Naive thymus-derived CD4-positive, alpha-beta T cell (primary cell): ENCODE measurements at regions not wholly inside any gene's neighbourhood (a gene's known extent, or its start where the extent isn't known, plus 50 kb on each side); places are given as distances from the start of the nearest gene placed in this dataset.

Experiments
- ATAC-seq: fragments of 150-1000 bp; cut with Tn5 transposase; 2 replicates; pipeline ENCODE4 v1.10.0; 2021; ENCODE audit warnings: mild to moderate bottlenecking, moderate library complexity
- CTCF ChIA-PET: fragments of 350-600 bp; sonication (Branson Sonifier 250); formaldehyde crosslinking; loops from one replicate; lab custom pipeline; 2021; ENCODE audit warnings: antibody characterized with exemption; lab: Charles Lee
- POLR2A ChIA-PET: fragments of 350-600 bp; sonication (Branson Sonifier 250); formaldehyde crosslinking; loops from one replicate; lab custom pipeline; 2021; ENCODE audit warnings: antibody characterized with exemption, inconsistent platforms; lab: Charles Lee
- DNase-seq, 9 donors: peaks; one replicate each; pipeline versions ENCODE4 v3.0.0 to v3.0.0-alpha.2; 2020 to 2022; ENCODE audit warnings: mixed read lengths in 1 of 9
- H3K27ac ChIP-seq: one replicate; pipeline ENCODE4 v1.7.0; 2013; ENCODE audit warnings: mild to moderate bottlenecking, low read depth, low read length, moderate library complexity
- H3K27me3 ChIP-seq, 2 donors: one replicate each; pipeline ENCODE4 v1.7.0; 2013; ENCODE audit warnings: low read length in 2 of 2, mild to moderate bottlenecking in 2 of 2, moderate library complexity in 2 of 2; ENCODE audit not compliant: control insufficient read depth in 2 of 2, insufficient read depth in 2 of 2
- H3K36me3 ChIP-seq, 3 experiments: 1 replicate in 2 of 3; 2 replicates in 1 of 3; pipeline ENCODE4 v1.7.0; 2013; ENCODE audit warnings: low read length in 3 of 3, mild to moderate bottlenecking in 3 of 3, moderate library complexity in 1 of 3; ENCODE audit not compliant: insufficient read depth in 3 of 3, control insufficient read depth in 2 of 3
- H3K4me1 ChIP-seq, 2 donors: one replicate each; pipeline ENCODE4 v1.7.0; 2013; ENCODE audit warnings: low read length in 2 of 2, mild to moderate bottlenecking in 2 of 2, moderate library complexity in 1 of 2; ENCODE audit not compliant: control insufficient read depth in 2 of 2, insufficient read depth in 2 of 2
- H3K4me3 ChIP-seq: 2 replicates; pipeline ENCODE4 v1.7.0; 2013; ENCODE audit warnings: mild to moderate bottlenecking, low read length
- H3K9me3 ChIP-seq, 3 experiments: 1 replicate in 2 of 3; 2 replicates in 1 of 3; pipeline ENCODE4 v1.7.0; 2013; ENCODE audit warnings: low read length in 3 of 3; ENCODE audit not compliant: control insufficient read depth in 2 of 3
- H3K27ac Mint-ChIP-seq, 9 donors: one replicate each; pipeline ENCODE4 v1.8.0; 2020 to 2022; ENCODE audit warnings: mixed read lengths in 9 of 9, mild to moderate bottlenecking in 8 of 9, moderate library complexity in 5 of 9, inconsistent platforms in 2 of 9
- H3K27me3 Mint-ChIP-seq, 5 donors: one replicate each; pipeline ENCODE4 v1.8.0; 2021 to 2022; ENCODE audit warnings: mixed read lengths in 5 of 5, mild to moderate bottlenecking in 1 of 5
- H3K36me3 Mint-ChIP-seq, 5 donors: one replicate each; pipeline ENCODE4 v1.8.0; 2020 to 2022; ENCODE audit warnings: mixed read lengths in 5 of 5, mild to moderate bottlenecking in 3 of 5, inconsistent platforms in 1 of 5
- H3K4me1 Mint-ChIP-seq, 7 donors: one replicate each; pipeline ENCODE4 v1.8.0; 2020 to 2022; ENCODE audit warnings: mixed read lengths in 7 of 7, mild to moderate bottlenecking in 3 of 7, inconsistent platforms in 1 of 7
- H3K4me3 Mint-ChIP-seq, 10 donors: one replicate each; pipeline ENCODE4 v1.8.0; 2020 to 2022; ENCODE audit warnings: mild to moderate bottlenecking in 10 of 10, mixed read lengths in 10 of 10, moderate library complexity in 6 of 10, inconsistent platforms in 2 of 10
- H3K9me3 Mint-ChIP-seq, 11 donors: one replicate each; pipeline ENCODE4 v1.8.0; 2020 to 2022; ENCODE audit warnings: mixed read lengths in 11 of 11, mild to moderate bottlenecking in 4 of 11, inconsistent platforms in 1 of 11, moderate library complexity in 1 of 11
- intact Hi-C, 2 donors: fragments of 100-400 bp; cut with micrococcal nuclease; formaldehyde crosslinking; loops; one replicate each; pipeline ENCODE4 v1.15.1; 2023

GRCh38 chr4:111064342-111064993 is 441.6 kb upstream of the PITX2 start:
- no peak for ATAC-seq
- H3K36me3 ChIP-seq: no peaks in the 10 kb centered on the region
- CTCF ChIA-PET: no interaction called here
- H3K4me3 ChIP-seq: no peak overlapping the region
- H3K9me3 ChIP-seq: no peaks in the 10 kb centered on the region
- Mint-ChIP-seq H3K4me1 (no peaks in the 10 kb centered on the region), H3K9me3 (peaks cover 0 to 4% (median 0%) of the 10 kb centered on the region in 11 donors), H3K27me3 (no peaks in the 10 kb centered on the region), H3K4me3 (no peak overlapping the region), H3K27ac (no peak overlapping the region), H3K36me3 (no peaks in the 10 kb centered on the region)
- no peak for DNase-seq
- no peaks in the 10 kb centered on the region for H3K27me3 ChIP-seq
- POLR2A ChIA-PET: no interaction called here
- H3K27ac ChIP-seq: no peak overlapping the region
- H3K4me1 ChIP-seq: no peaks in the 10 kb centered on the region
- intact Hi-C loops: no loop called here

DNA sequence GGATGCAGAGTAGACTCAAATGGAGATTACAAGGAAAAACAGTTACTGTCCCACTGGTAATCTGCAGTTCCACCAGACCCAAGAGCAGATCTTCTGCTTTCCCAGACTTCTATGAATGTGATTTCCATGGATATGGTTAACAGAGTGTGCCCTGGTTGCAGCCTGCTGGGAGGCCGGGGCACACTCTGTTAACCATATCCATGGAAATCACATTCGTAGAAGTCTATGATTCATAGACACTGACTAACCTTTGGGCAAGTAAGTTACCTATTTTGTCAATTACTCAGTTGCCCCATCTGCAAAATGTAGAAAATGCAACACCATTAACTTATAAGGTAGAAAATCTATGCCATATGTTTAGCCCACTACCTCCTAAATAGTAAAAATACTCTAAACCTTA is 443.1 kb upstream of the PITX2 start:
- intact Hi-C loops: no loop called here
- ChIA-PET CTCF (no interaction called here), POLR2A (no interaction called here)
- Mint-ChIP-seq H3K4me1 (no peaks in the 10 kb centered on the region), H3K9me3 (peaks cover 0 to 4% (median 0%) of the 10 kb centered on the region in 11 donors), H3K36me3 (no peaks in the 10 kb centered on the region), H3K27ac (no peak overlapping the region), H3K27me3 (no peaks in the 10 kb centered on the region), H3K4me3 (no peak overlapping the region)
- Histone ChIP-seq H3K4me3 (no peak overlapping the region), H3K36me3 (no peaks in the 10 kb centered on the region), H3K27ac (no peak overlapping the region), H3K27me3 (no peaks in the 10 kb centered on the region), H3K9me3 (no peaks in the 10 kb centered on the region), H3K4me1 (no peaks in the 10 kb centered on the region)
- DNase-seq (no peak), ATAC-seq (no peak)

- no peaks in the 10 kb centered on the region for H3K36me3 ChIP-seq
These were observed 443.6 kb upstream of the PITX2 start for GRCh38 chr4:111066447-111066846.

DNA sequence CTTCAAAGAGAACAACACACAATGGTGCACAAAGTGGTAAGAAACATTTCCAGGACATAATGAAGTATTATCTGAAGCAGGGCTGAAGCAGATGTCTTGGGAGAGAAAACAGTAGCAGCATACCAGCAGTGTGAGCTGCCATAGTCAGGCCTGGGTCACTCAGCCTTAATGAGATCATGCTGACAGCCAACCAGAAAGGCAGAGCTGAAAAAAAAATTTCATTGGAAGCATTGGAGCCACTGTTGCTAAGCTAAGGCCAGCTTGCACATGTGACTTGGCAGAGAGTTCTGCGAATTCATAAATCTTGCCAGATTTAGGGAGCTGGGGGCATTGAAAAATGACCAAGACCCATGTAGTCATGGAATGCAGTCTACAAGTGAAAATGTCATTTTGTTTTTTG is 444.0 kb upstream of the PITX2 start:
- Histone ChIP-seq H3K36me3 (no peaks in the 10 kb centered on the region), H3K4me3 (no peak overlapping the region), H3K4me1 (no peaks in the 10 kb centered on the region), H3K27ac (no peak overlapping the region), H3K9me3 (no peaks in the 10 kb centered on the region), H3K27me3 (no peaks in the 10 kb centered on the region)
- Mint-ChIP-seq H3K9me3 (peaks cover 0 to 4% (median 0%) of the 10 kb centered on the region in 11 donors), H3K27me3 (no peaks in the 10 kb centered on the region), H3K4me1 (no peaks in the 10 kb centered on the region), H3K36me3 (no peaks in the 10 kb centered on the region), H3K27ac (no peak overlapping the region), H3K4me3 (no peak overlapping the region)
- CTCF ChIA-PET: no interaction called here
- ATAC-seq (no peak), DNase-seq (no peak)
- intact Hi-C loops: no loop called here
- POLR2A ChIA-PET: no interaction called here

More at GRCh38 chr4:111066447-111066846, 443.6 kb upstream of the PITX2 start:
- no peak for DNase-seq
- intact Hi-C loops: no loop called here
- CTCF ChIA-PET: no interaction called here
- Mint-ChIP-seq H3K27ac (no peak overlapping the region), H3K4me1 (no peaks in the 10 kb centered on the region), H3K27me3 (no peaks in the 10 kb centered on the region), H3K36me3 (no peaks in the 10 kb centered on the region), H3K9me3 (peaks cover 0 to 4% (median 0%) of the 10 kb centered on the region in 11 donors), H3K4me3 (no peak overlapping the region)
- H3K4me3 ChIP-seq: no peak overlapping the region
- H3K4me1 ChIP-seq: no peaks in the 10 kb centered on the region
- H3K9me3 ChIP-seq: no peaks in the 10 kb centered on the region
- no peak overlapping the region for H3K27ac ChIP-seq
- no peaks in the 10 kb centered on the region for H3K27me3 ChIP-seq
- POLR2A ChIA-PET: no interaction called here
- no peak for ATAC-seq

DNA sequence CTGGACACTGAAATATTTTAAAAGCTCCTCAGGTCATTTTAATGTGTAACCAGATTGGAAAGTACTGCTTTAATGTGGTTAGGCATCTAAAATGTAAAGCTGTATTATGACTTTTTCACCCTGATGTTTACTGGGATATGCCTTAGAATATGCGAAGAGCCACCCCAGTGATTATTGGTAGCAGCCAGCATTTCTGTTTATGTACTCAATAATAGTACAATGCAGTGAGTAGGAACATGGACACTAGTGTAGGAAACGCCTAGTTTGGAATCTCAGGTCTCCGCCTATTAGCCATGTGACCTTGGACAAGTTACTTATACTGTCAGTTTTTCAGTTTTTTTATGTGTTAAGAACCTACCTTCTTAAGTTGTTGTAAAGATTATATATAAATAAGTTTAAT is 446.0 kb upstream of the PITX2 start:
- no peaks in the 10 kb centered on the region for H3K4me1 ChIP-seq
- no peaks in the 10 kb centered on the region for H3K36me3 ChIP-seq
- no peak overlapping the region for H3K4me3 ChIP-seq
- CTCF ChIA-PET: no interaction called here
- Mint-ChIP-seq H3K9me3 (peaks cover under 1 to 10% (median 3%) of the 10 kb centered on the region in 11 donors), H3K4me1 (no peaks in the 10 kb centered on the region), H3K27me3 (no peaks in the 10 kb centered on the region), H3K27ac (no peak overlapping the region), H3K4me3 (no peak overlapping the region), H3K36me3 (peaks cover 0 to under 1% (median 0%) of the 10 kb centered on the region in 5 donors)
- intact Hi-C loops: no loop called here
- no peak for ATAC-seq
- POLR2A ChIA-PET: no interaction called here
- DNase-seq: no peak
- H3K9me3 ChIP-seq: no peaks in the 10 kb centered on the region
- H3K27ac ChIP-seq: no peak overlapping the region
- H3K27me3 ChIP-seq: no peaks in the 10 kb centered on the region

DNA sequence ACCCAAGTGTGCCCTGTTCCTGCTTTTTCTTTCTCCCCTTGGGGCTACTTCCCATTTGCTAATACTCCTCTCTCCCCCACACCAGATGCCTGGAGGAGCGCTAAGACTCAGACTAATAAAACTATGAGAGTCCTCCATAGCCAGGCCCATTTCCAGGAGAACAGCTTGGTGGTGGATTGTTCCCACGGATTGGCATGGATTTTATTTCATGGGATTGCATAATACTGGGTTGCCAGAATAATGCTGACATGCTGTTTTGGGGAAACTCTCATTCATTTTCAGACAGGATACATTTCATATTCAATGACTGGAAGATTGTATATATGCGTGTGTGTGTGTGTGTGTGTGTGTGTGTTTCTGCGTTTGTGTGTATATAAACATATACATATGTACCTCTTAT is 447.5 kb upstream of the PITX2 start:
- Histone ChIP-seq H3K27me3 (no peaks in the 10 kb centered on the region), H3K27ac (no peak overlapping the region), H3K4me1 (no peaks in the 10 kb centered on the region), H3K9me3 (no peaks in the 10 kb centered on the region), H3K4me3 (no peak overlapping the region), H3K36me3 (no peaks in the 10 kb centered on the region)
- peaks cover 0 to 4% (median 0%) of the 10 kb centered on the region in 5 donors for H3K36me3 Mint-ChIP-seq
- ChIA-PET POLR2A (no interaction called here), CTCF (no interaction called here)
- DNase-seq (no peak), ATAC-seq (no peak)
- peaks cover 3 to 15% (median 5%) of the 10 kb centered on the region in 11 donors for H3K9me3 Mint-ChIP-seq
- no peaks in the 10 kb centered on the region for H3K27me3 Mint-ChIP-seq
- H3K27ac Mint-ChIP-seq: no peak overlapping the region
- intact Hi-C loops: no loop called here
- H3K4me3 Mint-ChIP-seq: no peak overlapping the region
- no peaks in the 10 kb centered on the region for H3K4me1 Mint-ChIP-seq

DNA sequence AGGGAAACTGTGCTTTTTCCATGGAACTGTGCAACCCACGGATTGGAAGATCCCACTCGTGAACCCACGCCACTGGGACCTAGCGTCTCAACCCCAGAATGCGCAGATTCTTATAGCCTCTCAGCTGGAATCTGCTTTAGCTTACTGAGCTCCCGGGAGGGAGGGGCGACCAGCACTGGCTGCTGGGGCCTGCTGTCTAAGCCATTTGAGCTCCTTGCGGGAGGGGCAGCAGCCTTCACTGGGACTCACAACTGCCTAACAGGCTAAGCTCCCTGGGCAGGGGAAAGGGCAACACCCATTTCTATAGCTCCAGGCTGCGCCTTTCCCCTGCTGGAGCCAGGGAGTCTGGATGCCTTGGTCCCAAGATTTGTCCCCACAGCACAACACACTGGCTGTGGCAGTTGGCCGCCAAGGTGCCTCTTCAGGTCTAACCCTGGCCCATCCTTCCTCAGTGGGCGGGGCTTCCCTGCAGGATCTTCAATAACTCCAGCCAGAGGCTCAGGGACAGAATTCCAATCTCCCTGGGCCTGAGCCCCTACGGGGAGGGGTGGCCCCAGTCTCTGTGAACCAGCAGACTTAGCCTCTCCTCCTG is 451.7 kb upstream of the PITX2 start:
- H3K9me3 ChIP-seq: no peaks in the 10 kb centered on the region
- H3K27ac Mint-ChIP-seq: no peak overlapping the region
- ChIA-PET POLR2A (no interaction called here), CTCF (no interaction called here)
- no peaks in the 10 kb centered on the region for H3K4me1 ChIP-seq
- intact Hi-C loops: no loop called here
- peaks cover 4 to 30% (median 11%) of the 10 kb centered on the region in 11 donors for H3K9me3 Mint-ChIP-seq
- H3K27me3 Mint-ChIP-seq: no peaks in the 10 kb centered on the region
- no peak overlapping the region for H3K4me3 ChIP-seq
- no peaks in the 10 kb centered on the region for H3K27me3 ChIP-seq
- no peak overlapping the region for H3K27ac ChIP-seq
- no peaks in the 10 kb centered on the region for H3K36me3 ChIP-seq
- H3K4me3 Mint-ChIP-seq: no peak overlapping the region
- no peaks in the 10 kb centered on the region for H3K4me1 Mint-ChIP-seq
- no peak for DNase-seq
- peaks cover 0 to 5% (median 0%) of the 10 kb centered on the region in 5 donors for H3K36me3 Mint-ChIP-seq
- ATAC-seq: no peak
